Activated naive CD4-positive, alpha-beta T cell treated with anti-CD3 and anti-CD28 coated beads, Interleukin-2, amount 50 U/mL, for 72 hours (primary cell): ENCODE measurements at regions not wholly inside any gene's neighbourhood (a gene's known extent, or its start where the extent isn't known, plus 50 kb on each side); places are given as distances from the start of the nearest gene placed in this dataset.

Source experiments
- ATAC-seq, 2 donors: fragments of 150-1000 bp; cut with Tn5 transposase; 2 replicates each; pipeline ENCODE4 v1.10.0; 2021; ENCODE audit warnings: mild to moderate bottlenecking in 2 of 2, moderate library complexity in 2 of 2
- DNase-seq, 2 donors: peaks; one replicate each; pipeline ENCODE4 v3.0.0; 2021 to 2022; ENCODE audit warnings: low spot score in 2 of 2
- H3K27ac Mint-ChIP-seq, 2 donors: one replicate each; pipeline ENCODE4 v1.8.0; 2022; ENCODE audit warnings: mild to moderate bottlenecking in 2 of 2, mixed read lengths in 2 of 2
- H3K36me3 Mint-ChIP-seq, 2 donors: one replicate each; pipeline ENCODE4 v1.8.0; 2022; ENCODE audit warnings: mixed read lengths in 2 of 2
- H3K9me3 Mint-ChIP-seq, 2 donors: one replicate each; pipeline ENCODE4 v1.8.0; 2022; ENCODE audit warnings: mixed read lengths in 2 of 2

GRCh38 chr3:31462050-31462569 is 70.6 kb upstream of the STT3B start:
- no peaks in the 10 kb centered on the region for H3K9me3 Mint-ChIP-seq
- H3K27ac Mint-ChIP-seq = no peak overlapping the region
- ATAC-seq = peak; percentile 75 to 92
- DNase-seq = peak in 1 of 2 donors; percentile 26
- peaks cover 0 to 5% of the 10 kb centered on the region in 2 donors for H3K36me3 Mint-ChIP-seq

DNA sequence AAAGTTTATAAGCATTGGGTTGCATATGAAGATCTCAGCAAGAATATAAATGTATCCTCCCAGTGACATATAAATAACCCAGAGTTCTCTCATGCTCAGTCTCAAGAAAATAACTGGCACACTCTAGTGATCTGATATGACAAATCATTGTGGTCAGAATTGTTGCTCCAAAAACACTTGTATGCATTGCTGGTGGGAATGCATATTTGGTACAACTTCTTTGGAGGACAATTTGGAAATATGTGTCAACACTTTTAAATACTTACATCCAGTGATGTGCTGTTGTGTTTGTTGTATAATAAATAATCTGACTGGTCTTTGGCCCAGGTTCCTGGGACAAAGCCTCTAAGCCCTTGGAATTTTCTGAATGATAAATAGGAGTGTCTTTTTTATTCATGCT is 66.7 kb upstream of the STT3B start:
- peaks cover 4 to 16% of the 10 kb centered on the region in 2 donors for H3K36me3 Mint-ChIP-seq
- H3K27ac Mint-ChIP-seq = no peak overlapping the region
- ATAC-seq = no peak
- H3K9me3 Mint-ChIP-seq = no peaks in the 10 kb centered on the region
- DNase-seq = no peak

DNA sequence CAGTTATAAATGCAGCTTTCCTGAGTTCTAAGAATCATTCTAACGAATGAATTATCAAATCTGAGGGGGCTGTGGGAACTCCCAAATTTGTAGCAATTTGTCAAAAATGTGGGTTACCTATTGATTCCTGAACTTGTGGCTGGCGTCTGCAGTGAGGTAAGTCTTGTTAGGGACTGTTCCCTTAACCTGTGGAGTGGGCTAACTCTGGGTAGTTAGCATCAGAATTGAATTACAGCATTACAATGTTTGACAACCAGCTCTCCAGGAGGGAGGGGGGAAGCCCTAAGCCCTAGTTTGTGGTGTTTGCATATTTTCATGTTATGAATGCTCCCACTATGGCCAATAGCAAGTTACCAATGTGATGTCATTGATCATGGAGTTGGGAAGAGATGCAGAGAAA is 65.9 kb upstream of the STT3B start:
- DNase-seq (no peak), ATAC-seq (no peak)
- H3K36me3 Mint-ChIP-seq = peaks cover 13 to 23% of the 10 kb centered on the region in 2 donors
- peaks cover 0 to 2% of the 10 kb centered on the region in 2 donors for H3K9me3 Mint-ChIP-seq
- no peak overlapping the region for H3K27ac Mint-ChIP-seq

- ATAC-seq = no peak
- peaks cover 22 to 36% of the 10 kb centered on the region in 2 donors for H3K36me3 Mint-ChIP-seq
- H3K27ac Mint-ChIP-seq = no peak overlapping the region
- H3K9me3 Mint-ChIP-seq = peaks cover 4 to 16% of the 10 kb centered on the region in 2 donors
- no peak for DNase-seq
Measured at GRCh38 chr3:31468433-31468832, 64.3 kb upstream of the STT3B start.

- Mint-ChIP-seq H3K36me3 (peaks cover 22 to 42% of the 10 kb centered on the region in 2 donors), H3K9me3 (peaks cover 4 to 22% of the 10 kb centered on the region in 2 donors), H3K27ac (no peak overlapping the region)
- ATAC-seq (no peak), DNase-seq (no peak)
Measured at GRCh38 chr3:31469385-31469784, 63.3 kb upstream of the STT3B start.

GRCh38 chr3:31472479-31473390 is 60.0 kb upstream of the STT3B start:
- peak; percentile 96 to 98 for ATAC-seq
- peaks cover 25 to 45% of the 10 kb centered on the region in 2 donors for H3K36me3 Mint-ChIP-seq
- H3K27ac Mint-ChIP-seq = peak overlapping the region in 1 of 2 donors; percentile 17
- H3K9me3 Mint-ChIP-seq = peaks cover 4 to 27% of the 10 kb centered on the region in 2 donors
- DNase-seq = peak; percentile 33 to 57

DNA sequence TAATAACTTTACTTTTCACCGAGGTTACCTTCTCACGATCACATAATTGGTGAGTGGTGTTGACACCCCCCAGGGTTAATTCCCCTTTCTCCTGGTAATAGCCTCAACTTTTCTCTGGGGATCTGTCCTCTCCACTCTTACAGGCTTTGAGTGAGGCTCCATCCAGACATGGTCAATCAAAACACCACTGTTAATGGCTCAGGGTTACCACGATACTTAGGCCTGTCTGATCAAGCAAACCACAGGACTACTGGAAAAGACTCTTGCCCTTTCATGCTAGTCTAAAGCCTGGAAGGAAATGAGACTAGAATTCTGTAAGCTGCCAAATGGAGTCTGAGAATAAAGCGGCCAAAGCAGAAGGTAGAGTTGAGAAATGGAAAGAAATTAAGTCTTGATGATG is 56.5 kb upstream of the STT3B start:
- Mint-ChIP-seq H3K36me3 (peaks cover 33% of the 10 kb centered on the region in 2 donors), H3K27ac (no peak overlapping the region), H3K9me3 (peaks cover 10 to 37% of the 10 kb centered on the region in 2 donors)
- DNase-seq (no peak), ATAC-seq (no peak)

GRCh38 chr3:31479431-31479830 is 53.3 kb upstream of the STT3B start:
- Mint-ChIP-seq H3K36me3 (peaks cover 7 to 17% of the 10 kb centered on the region in 2 donors), H3K27ac (no peak overlapping the region), H3K9me3 (peaks cover 5 to 16% of the 10 kb centered on the region in 2 donors)
- DNase-seq = no peak
- ATAC-seq = no peak

- no peak for DNase-seq
- Mint-ChIP-seq H3K27ac (no peak overlapping the region), H3K36me3 (peaks cover 7 to 17% of the 10 kb centered on the region in 2 donors), H3K9me3 (peaks cover 5 to 16% of the 10 kb centered on the region in 2 donors)
- ATAC-seq = no peak
Measured at GRCh38 chr3:31481697-31482096, 51.0 kb upstream of the STT3B start.

DNA sequence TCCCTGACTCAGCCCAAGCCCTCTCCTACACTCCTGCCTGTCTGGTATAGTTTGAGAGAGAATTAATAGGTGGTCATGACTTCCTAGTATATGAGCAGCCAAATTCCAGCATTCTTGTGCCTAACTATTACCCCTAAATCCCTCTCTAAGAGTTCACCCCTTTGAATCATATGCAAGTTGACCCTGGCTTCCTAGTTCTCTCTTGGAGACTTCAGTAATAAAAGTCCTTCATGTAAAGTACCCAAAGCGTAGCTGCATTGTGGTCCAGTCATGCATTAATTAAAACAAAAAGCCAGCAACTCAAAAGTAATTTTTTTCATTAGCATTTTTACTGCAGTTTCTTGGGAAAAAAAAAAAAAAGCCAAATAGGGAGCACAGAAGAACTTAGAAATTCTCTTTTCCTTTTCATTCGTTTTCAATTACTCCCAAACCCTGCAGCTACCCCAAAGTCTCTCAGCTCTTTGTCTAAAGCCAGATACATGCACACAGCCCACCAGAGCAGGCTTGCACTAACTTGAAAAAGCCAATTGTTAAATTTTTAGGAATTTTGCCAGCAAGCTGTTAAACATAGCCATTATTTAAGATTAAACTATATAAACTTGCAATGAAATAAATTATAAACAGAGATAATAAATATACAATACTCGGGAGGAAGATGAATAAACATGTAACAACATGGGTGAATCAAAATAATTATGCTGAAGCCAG is 50.1 kb upstream of the STT3B start:
- no peak overlapping the region for H3K27ac Mint-ChIP-seq
- DNase-seq (no peak), ATAC-seq (no peak)
- peaks cover 5 to 11% of the 10 kb centered on the region in 2 donors for H3K9me3 Mint-ChIP-seq
- H3K36me3 Mint-ChIP-seq = peaks cover 5 to 15% of the 10 kb centered on the region in 2 donors
